Kidney epithelial cell (primary cell): ENCODE measurements at regions not wholly inside any gene's neighbourhood (a gene's known extent, or its start where the extent isn't known, plus 50 kb on each side); places are given as distances from the start of the nearest gene placed in this dataset.
"Not testable (repeated sequence)": the region's sequence is repeated elsewhere in the genome, so short reads cannot be mapped to it uniquely, and the experiment has no call there.

Experiments used
- DNase-seq: peaks from one replicate; pipeline ENCODE4 v3.0.0-alpha.2; 2010; ENCODE audit warnings: low read depth
- H3K27me3 ChIP-seq: 2 replicates; pipeline ENCODE4 v1.6.0; 2011; ENCODE audit warnings: low read length; ENCODE audit not compliant: control insufficient read depth, insufficient read depth
- H3K36me3 ChIP-seq: 2 replicates; pipeline ENCODE4 v1.5.1; 2011; ENCODE audit warnings: low read length; ENCODE audit not compliant: control insufficient read depth, insufficient read depth
- H3K4me3 ChIP-seq: 2 replicates; pipeline ENCODE4 v1.5.1; 2011; ENCODE audit warnings: low read depth, mild to moderate bottlenecking, control low read depth, low read length
- CTCF ChIP-seq: IDR thresholded peaks from 2 replicates; pipeline ENCODE4 v1.5.1; 2011; ENCODE audit warnings: mild to moderate bottlenecking, moderate library complexity, low read length, control low read depth, inconsistent platforms; ENCODE audit not compliant: insufficient read depth, poor library complexity, severe bottlenecking

- no peak for TF ChIP-seq CTCF
Measured at GRCh38 chr2:31813016-31813415, 197.8 kb downstream of the MEMO1 start.

DNA sequence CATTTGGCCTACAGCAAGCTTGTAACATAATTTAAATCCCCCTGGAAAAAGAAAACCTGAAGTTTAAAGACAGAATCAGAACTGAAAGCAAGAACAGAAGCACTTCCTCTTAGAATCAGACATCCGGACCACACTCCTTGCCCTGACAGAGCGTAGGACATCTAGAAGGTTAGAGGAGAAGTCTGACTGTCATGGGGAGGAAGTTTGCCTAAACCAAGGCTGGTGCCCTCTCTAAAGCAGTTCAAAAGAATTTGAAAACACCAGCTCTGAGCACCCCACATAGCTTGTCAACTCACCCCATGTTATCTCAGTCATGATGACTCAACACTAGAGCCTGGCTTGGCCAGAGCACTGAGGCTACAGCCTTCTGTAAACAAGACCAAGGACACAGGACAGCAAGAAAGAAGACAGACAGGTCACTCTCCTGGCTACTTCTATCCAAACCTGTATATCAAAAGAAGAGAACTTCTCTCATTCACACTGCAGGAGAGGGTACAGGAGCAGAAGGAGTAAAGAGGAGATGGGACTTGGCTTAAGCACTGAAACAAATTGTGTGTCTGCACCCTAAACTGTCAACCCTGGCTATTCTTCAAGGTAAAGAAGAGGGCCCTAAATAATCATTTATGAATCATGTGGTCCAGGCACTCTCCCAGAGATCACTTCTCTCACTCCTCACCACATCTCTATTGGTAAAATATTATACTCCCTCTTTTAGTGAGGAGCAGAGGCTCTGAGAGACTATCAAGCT is 198.6 kb downstream of the MEMO1 start:
- TF ChIP-seq CTCF: no peak
- Histone ChIP-seq H3K4me3 (no peak overlapping the region), H3K36me3 (no peaks in the 10 kb centered on the region), H3K27me3 (no peaks in the 10 kb centered on the region)
- DNase-seq: no peak

More at GRCh38 chr2:31813016-31813415, 197.8 kb downstream of the MEMO1 start:
- no peak for DNase-seq
- Histone ChIP-seq H3K4me3 (no peak overlapping the region), H3K27me3 (no peaks in the 10 kb centered on the region), H3K36me3 (no peaks in the 10 kb centered on the region)

DNA sequence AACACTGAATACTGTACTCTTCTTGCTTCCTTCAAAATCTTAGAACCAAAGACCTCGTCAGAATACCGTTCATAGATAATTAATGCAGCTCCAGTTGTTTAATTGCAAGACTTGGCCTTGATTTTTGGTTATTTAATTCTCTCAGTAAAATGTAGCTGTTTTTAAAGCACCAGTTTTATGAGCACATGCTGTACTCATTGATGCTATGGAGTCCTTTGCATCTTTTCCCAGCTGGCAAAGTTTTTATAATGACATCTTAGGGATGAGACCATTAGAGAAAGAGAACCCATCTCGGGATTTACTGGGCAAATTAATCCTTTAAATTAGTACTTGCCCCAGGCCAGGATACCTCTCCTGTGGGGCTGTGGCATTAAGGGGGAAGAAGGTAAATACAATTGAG is 199.3 kb downstream of the MEMO1 start:
- no peak for TF ChIP-seq CTCF
- Histone ChIP-seq H3K27me3 (no peaks in the 10 kb centered on the region), H3K36me3 (no peaks in the 10 kb centered on the region), H3K4me3 (no peak overlapping the region)
- DNase-seq: no peak

DNA sequence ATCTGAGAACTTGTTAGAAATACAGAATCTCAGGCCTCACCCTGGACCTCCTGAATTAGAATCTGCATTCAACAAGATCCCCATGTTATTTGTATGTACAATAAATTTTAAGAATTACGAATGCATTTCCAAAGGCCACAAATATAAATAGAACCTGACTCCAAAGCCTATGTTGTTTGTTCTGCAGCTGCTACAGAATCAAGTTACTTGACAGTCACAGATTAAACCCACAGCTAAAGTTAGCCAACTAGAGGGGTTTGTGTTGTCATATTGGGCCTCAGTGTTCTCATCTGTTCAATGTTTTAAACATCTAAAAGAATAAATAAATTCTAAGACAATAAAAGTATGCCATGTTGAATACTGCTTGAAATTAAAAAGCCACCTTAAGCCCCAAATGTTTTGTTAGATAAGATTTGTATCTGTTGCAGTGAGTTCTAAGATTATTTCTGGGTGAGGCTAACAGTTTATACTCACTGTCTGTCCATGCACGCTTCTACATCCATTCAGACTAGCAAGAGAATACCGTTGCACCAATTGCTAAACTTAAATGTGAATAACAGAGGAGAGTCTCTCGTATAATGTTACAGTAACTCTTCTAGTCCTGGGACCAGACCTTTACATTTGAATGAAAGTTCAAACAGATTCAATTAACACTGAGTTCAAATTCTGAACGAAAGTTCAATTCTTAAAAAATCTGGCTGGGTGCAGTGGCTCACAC is 200.4 kb downstream of the MEMO1 start:
- Histone ChIP-seq H3K4me3 (no peak overlapping the region), H3K36me3 (no peaks in the 10 kb centered on the region), H3K27me3 (no peaks in the 10 kb centered on the region)
- no peak for TF ChIP-seq CTCF
- DNase-seq: no peak

- no peak for TF ChIP-seq CTCF
- no peaks in the 10 kb centered on the region for H3K27me3 ChIP-seq
- H3K4me3 ChIP-seq: no peak overlapping the region
- DNase-seq: no peak
- no peaks in the 10 kb centered on the region for H3K36me3 ChIP-seq
Measured at GRCh38 chr2:31805688-31806087, 205.1 kb downstream of the MEMO1 start.

GRCh38 chr2:31803481-31804153 is 207.2 kb downstream of the MEMO1 start:
- H3K36me3 ChIP-seq, H3K4me3 ChIP-seq, DNase-seq, H3K27me3 ChIP-seq: not testable (repeated sequence)
